ENCODE measurements at regions not wholly inside any gene's neighbourhood (a gene's known extent, or its start where the extent isn't known, plus 50 kb on each side); places are given as distances from the start of the nearest gene placed in this dataset.

- TF ChIP-seq REST (IDR thresholded peaks at IDR 0.05; ENCODE audit: low read depth), result no peak
- no peak for TF ChIP-seq ZBTB7A (IDR thresholded peaks at IDR 0.05; ENCODE audit: low read depth)
- no peak for TF ChIP-seq EP300 (IDR thresholded peaks at IDR 0.05; ENCODE audit: borderline replicate concordance)
- no peak for TF ChIP-seq MAX (IDR thresholded peaks at IDR 0.05)
- TF ChIP-seq RAD21 (IDR thresholded peaks at IDR 0.05; ENCODE audit: low read depth), result no peak
- no peak for TF ChIP-seq NFIC (IDR thresholded peaks at IDR 0.05)
- no peak for TF ChIP-seq EGR1 (IDR thresholded peaks at IDR 0.05)
- TF ChIP-seq USF1 (IDR thresholded peaks at IDR 0.05), result no peak
- TF ChIP-seq FOXM1 (IDR thresholded peaks at IDR 0.05; ENCODE audit: borderline replicate concordance, low read depth), result no peak
- TF ChIP-seq CEBPB (IDR thresholded peaks at IDR 0.05), result no peak
Measured at GRCh38 chr10:21039721-21040120, 142.6 kb upstream of the NEBL start.

All from Ishikawa (cell line).